GM21576 (cell line): ENCODE measurements at regions not wholly inside any gene's neighbourhood (a gene's known extent, or its start where the extent isn't known, plus 50 kb on each side); places are given as distances from the start of the nearest gene placed in this dataset.
"Not testable (repeated sequence)": the region's sequence is repeated elsewhere in the genome, so short reads cannot be mapped to it uniquely, and the experiment has no call there.

ENCODE experiments used
- ATAC-seq: cut with Tn5 transposase; IDR thresholded peaks from one replicate; pipeline ENCODE4 v1.9.1; 2021; ENCODE audit warnings: mild to moderate bottlenecking, moderate library complexity; ENCODE audit not compliant: unreplicated experiment

GRCh38 chr1:116292929-116293725, 79.9 kb upstream of the ATP1A1 start:
- ATAC-seq = no peak

GRCh38 chr1:116297495-116298212, 75.4 kb upstream of the ATP1A1 start:
- no peak for ATAC-seq

GRCh38 chr1:116298213-116298579, 74.8 kb upstream of the ATP1A1 start:
- not testable (repeated sequence) for ATAC-seq

- ATAC-seq = no peak
Observed at GRCh38 chr1:116298746-116299145, 74.3 kb upstream of the ATP1A1 start.

- ATAC-seq = no peak
Observed at GRCh38 chr1:116299248-116299647, 73.8 kb upstream of the ATP1A1 start.

- ATAC-seq = no peak
Observed at GRCh38 chr1:116302281-116302680, 70.8 kb upstream of the ATP1A1 start.

GRCh38 chr1:116306102-116306501, 66.9 kb upstream of the ATP1A1 start:
- no peak for ATAC-seq

- no peak for ATAC-seq
Observed at GRCh38 chr1:116306840-116307442, 66.1 kb upstream of the ATP1A1 start.

- ATAC-seq = no peak
Observed at GRCh38 chr1:116308276-116308675, 64.8 kb upstream of the ATP1A1 start.

- ATAC-seq = no peak
Observed at GRCh38 chr1:116309090-116309870, 63.8 kb upstream of the ATP1A1 start.

- ATAC-seq = no peak
Observed at GRCh38 chr1:116310180-116310579, 62.9 kb upstream of the ATP1A1 start.

GRCh38 chr1:116311193-116311592, 61.9 kb upstream of the ATP1A1 start:
- no peak for ATAC-seq

GRCh38 chr1:116311756-116312680, 61.0 kb upstream of the ATP1A1 start:
- no peak for ATAC-seq

GRCh38 chr1:116312681-116313069, 60.4 kb upstream of the ATP1A1 start:
- no peak for ATAC-seq

GRCh38 chr1:116313776-116314175, 59.3 kb upstream of the ATP1A1 start:
- no peak for ATAC-seq

GRCh38 chr1:116314305-116314919, 58.6 kb upstream of the ATP1A1 start:
- no peak for ATAC-seq

- no peak for ATAC-seq
Observed at GRCh38 chr1:116316373-116316772, 56.7 kb upstream of the ATP1A1 start.

GRCh38 chr1:116318897-116319296, 54.1 kb upstream of the ATP1A1 start:
- no peak for ATAC-seq

GRCh38 chr1:116320874-116321273, 52.2 kb upstream of the ATP1A1 start:
- no peak for ATAC-seq

- no peak for ATAC-seq
Observed at GRCh38 chr1:116321766-116322175, 51.3 kb upstream of the ATP1A1 start.
